GM12875 (cell line): ENCODE measurements at regions not wholly inside any gene's neighbourhood (a gene's known extent, or its start where the extent isn't known, plus 50 kb on each side); places are given as distances from the start of the nearest gene placed in this dataset.

ENCODE experiments used
- H3K4me3 ChIP-seq: one replicate; pipeline ENCODE4 v1.5.1; 2011; ENCODE audit warnings: low read depth, low read length, control low read depth
- CTCF ChIP-seq: IDR thresholded peaks from 2 replicates; pipeline ENCODE4 v1.5.1; 2011; ENCODE audit warnings: low read depth, mild to moderate bottlenecking, control low read depth, inconsistent platforms, low read length, moderate library complexity, borderline replicate concordance; ENCODE audit not compliant: insufficient read depth

- no peak overlapping the region for H3K4me3 ChIP-seq
- no peak for TF ChIP-seq CTCF
Observed at GRCh38 chr12:88381466-88381865, 198.8 kb downstream of the KITLG start.

- no peak overlapping the region for H3K4me3 ChIP-seq
- TF ChIP-seq CTCF: no peak
Observed at GRCh38 chr12:88383405-88383804, 196.9 kb downstream of the KITLG start.

GRCh38 chr12:88388566-88389540 is 191.4 kb downstream of the KITLG start:
- no peak overlapping the region for H3K4me3 ChIP-seq

GRCh38 chr12:88390811-88391210 is 189.5 kb downstream of the KITLG start:
- no peak for TF ChIP-seq CTCF
- no peak overlapping the region for H3K4me3 ChIP-seq

More at GRCh38 chr12:88388566-88389540, 191.4 kb downstream of the KITLG start:
- TF ChIP-seq CTCF: no peak

GRCh38 chr12:88391556-88391955 is 188.7 kb downstream of the KITLG start:
- TF ChIP-seq CTCF: no peak
- no peak overlapping the region for H3K4me3 ChIP-seq

- H3K4me3 ChIP-seq: no peak overlapping the region
Observed at GRCh38 chr12:88393017-88393767, 187.1 kb downstream of the KITLG start.

More at GRCh38 chr12:88393017-88393767, 187.1 kb downstream of the KITLG start:
- peak; percentile 36; the same call in 1 of the 2 replicates for TF ChIP-seq CTCF
